Neural progenitor cell (in vitro differentiated cells): ENCODE measurements at regions not wholly inside any gene's neighbourhood (a gene's known extent, or its start where the extent isn't known, plus 50 kb on each side); places are given as distances from the start of the nearest gene placed in this dataset.
A peak's percentile ranks its signal among the peaks of the same experiment; 100 is the strongest.

ENCODE experiments used
- DNase-seq: peaks from one replicate; pipeline ENCODE4 v3.0.0-alpha.2; 2016; ENCODE audit warnings: low spot score
- H2AFZ ChIP-seq: fragments of 200-600 bp; sonication (generic); replicated peaks from 2 replicates; pipeline ENCODE4 v1.6.1; 2016; ENCODE audit warnings: antibody characterized with exemption
- H3F3A ChIP-seq: fragments of 200-600 bp; sonication (generic); 2 replicates; pipeline ENCODE4 v1.6.1; 2016; ENCODE audit warnings: antibody characterized with exemption, low read depth
- H3K27ac ChIP-seq: fragments of 200-600 bp; sonication (generic); 2 replicates; pipeline ENCODE4 v1.5.1; 2016; ENCODE audit warnings: mild to moderate bottlenecking
- H3K27me3 ChIP-seq: fragments of 200-600 bp; sonication (generic); 2 replicates; pipeline ENCODE4 v1.6.1; 2016; ENCODE audit warnings: mild to moderate bottlenecking, moderate library complexity
- H3K36me3 ChIP-seq: fragments of 200-600 bp; sonication (generic); 2 replicates; pipeline ENCODE4 v1.5.1; 2016
- H3K4me1 ChIP-seq: fragments of 200-600 bp; sonication (generic); 2 replicates; pipeline ENCODE4 v1.6.1; 2016; ENCODE audit warnings: mixed run types
- H3K4me2 ChIP-seq: fragments of 200-600 bp; sonication (generic); 2 replicates; pipeline ENCODE4 v1.6.1; 2016
- H3K4me3 ChIP-seq: fragments of 200-600 bp; sonication (generic); 2 replicates; pipeline ENCODE4 v1.5.1; 2016
- H3K79me2 ChIP-seq: fragments of 200-600 bp; sonication (generic); 2 replicates; pipeline ENCODE4 v1.6.1; 2016; ENCODE audit warnings: low read depth
- H3K9ac ChIP-seq: fragments of 200-600 bp; sonication (generic); 2 replicates; pipeline ENCODE4 v1.6.1; 2016
- H3K9me3 ChIP-seq: fragments of 200-600 bp; sonication (generic); 2 replicates; pipeline ENCODE4 v1.5.1; 2016; ENCODE audit warnings: low read depth
- H4K20me1 ChIP-seq: fragments of 200-600 bp; sonication (generic); 2 replicates; pipeline ENCODE4 v1.6.1; 2016; ENCODE audit warnings: low read depth
- H3K27ac Mint-ChIP-seq: 3 replicates; pipeline ENCODE4 v1.8.0; 2021; ENCODE audit warnings: mixed read lengths
- H3K27me3 Mint-ChIP-seq: 2 replicates; pipeline ENCODE4 v1.8.0; 2022; ENCODE audit warnings: low read depth, mild to moderate bottlenecking, inconsistent platforms, moderate library complexity, mixed read lengths; ENCODE audit not compliant: insufficient read depth
- H3K36me3 Mint-ChIP-seq: 3 replicates; pipeline ENCODE4 v1.8.0; 2021; ENCODE audit warnings: mixed read lengths
- H3K4me1 Mint-ChIP-seq: 3 replicates; pipeline ENCODE4 v1.8.0; 2021; ENCODE audit warnings: mixed read lengths
- H3K4me3 Mint-ChIP-seq: 3 replicates; pipeline ENCODE4 v1.8.0; 2021; ENCODE audit warnings: mild to moderate bottlenecking, moderate library complexity, mixed read lengths
- H3K9me3 Mint-ChIP-seq: 3 replicates; pipeline ENCODE4 v1.8.0; 2020; ENCODE audit warnings: mixed read lengths
- CTCF ChIP-seq: fragments of 200-600 bp; sonication (generic); IDR thresholded peaks from 2 replicates; pipeline ENCODE4 v1.5.1; 2017; ENCODE audit warnings: antibody characterized with exemption, mild to moderate bottlenecking
- EZH2 ChIP-seq: fragments of 200-600 bp; sonication (generic); IDR thresholded peaks from 2 replicates; pipeline ENCODE4 v1.6.1; 2017; ENCODE audit warnings: antibody characterized with exemption, mild to moderate bottlenecking, moderate library complexity
- EZH2phosphoT487 ChIP-seq: fragments of 200-600 bp; sonication (generic); IDR thresholded peaks from 2 replicates; pipeline ENCODE4 v1.6.1; 2017; ENCODE audit warnings: antibody characterized with exemption

DNA sequence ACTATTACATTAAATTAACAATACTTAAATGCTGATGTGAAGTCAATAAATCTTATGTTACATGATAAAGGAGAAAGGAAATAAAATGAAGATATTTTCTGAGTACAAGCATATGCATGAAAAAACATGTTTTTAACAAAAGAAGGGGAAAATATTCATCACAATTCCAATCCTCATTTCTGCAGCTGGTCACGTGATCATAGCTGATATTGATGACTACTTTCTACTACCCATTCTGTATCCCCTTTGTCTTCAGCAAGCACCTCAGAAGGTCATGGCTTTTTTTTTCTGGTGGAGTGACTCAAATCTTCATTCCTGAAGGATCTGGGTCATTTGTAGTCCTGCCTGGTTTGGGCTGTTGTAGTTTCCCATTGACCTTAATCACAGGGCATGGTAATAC, 90.9 kb downstream of the CDO1 start:
- Histone ChIP-seq H2AFZ (no peak overlapping the region), H3F3A (no peaks in the 10 kb centered on the region), H3K27ac (no peak overlapping the region), H3K27me3 (no peaks in the 10 kb centered on the region), H3K36me3 (no peaks in the 10 kb centered on the region), H3K4me1 (peaks cover 8% of the 10 kb centered on the region), H3K9me3 (no peaks in the 10 kb centered on the region), H3K79me2 (no peaks in the 10 kb centered on the region), H3K4me2 (no peak overlapping the region), H4K20me1 (no peaks in the 10 kb centered on the region), H3K9ac (no peak overlapping the region), H3K4me3 (no peak overlapping the region)
- peak overlapping the region; percentile 2 for H3K27ac Mint-ChIP-seq
- H3K36me3 Mint-ChIP-seq, result peaks cover 1% of the 10 kb centered on the region
- H3K9me3 Mint-ChIP-seq, result peaks cover 18% of the 10 kb centered on the region
- H3K4me3 Mint-ChIP-seq, result no peak overlapping the region
- peaks cover 4% of the 10 kb centered on the region for H3K27me3 Mint-ChIP-seq
- TF ChIP-seq CTCF (no peak), EZH2phosphoT487 (no peak)
- DNase-seq, result no peak
- H3K4me1 Mint-ChIP-seq, result peaks cover 11% of the 10 kb centered on the region

- no peak for TF ChIP-seq CTCF
- no peak for TF ChIP-seq EZH2phosphoT487
- TF ChIP-seq EZH2, result no peak
- no peaks in the 10 kb centered on the region for H3K79me2 ChIP-seq
- H4K20me1 ChIP-seq, result no peaks in the 10 kb centered on the region
- no peak overlapping the region for H3K4me3 ChIP-seq
- Mint-ChIP-seq H3K27ac (peak overlapping the region; percentile 78), H3K4me1 (peaks cover 11% of the 10 kb centered on the region), H3K27me3 (peaks cover 4% of the 10 kb centered on the region), H3K4me3 (no peak overlapping the region), H3K9me3 (peaks cover 5% of the 10 kb centered on the region), H3K36me3 (peaks cover 1% of the 10 kb centered on the region)
- H3K9me3 ChIP-seq, result no peaks in the 10 kb centered on the region
- H3K27ac ChIP-seq, result no peak overlapping the region
- H2AFZ ChIP-seq, result peak overlapping the region; percentile 54
- H3K36me3 ChIP-seq, result no peaks in the 10 kb centered on the region
- peaks cover 8% of the 10 kb centered on the region for H3K4me1 ChIP-seq
- no peak for DNase-seq
- peak overlapping the region; percentile 35 for H3K4me2 ChIP-seq
- H3F3A ChIP-seq, result no peaks in the 10 kb centered on the region
- H3K27me3 ChIP-seq, result no peaks in the 10 kb centered on the region
- H3K9ac ChIP-seq, result no peak overlapping the region
Observed at GRCh38 chr5:115723220-115723619, 93.2 kb downstream of the CDO1 start.

DNA sequence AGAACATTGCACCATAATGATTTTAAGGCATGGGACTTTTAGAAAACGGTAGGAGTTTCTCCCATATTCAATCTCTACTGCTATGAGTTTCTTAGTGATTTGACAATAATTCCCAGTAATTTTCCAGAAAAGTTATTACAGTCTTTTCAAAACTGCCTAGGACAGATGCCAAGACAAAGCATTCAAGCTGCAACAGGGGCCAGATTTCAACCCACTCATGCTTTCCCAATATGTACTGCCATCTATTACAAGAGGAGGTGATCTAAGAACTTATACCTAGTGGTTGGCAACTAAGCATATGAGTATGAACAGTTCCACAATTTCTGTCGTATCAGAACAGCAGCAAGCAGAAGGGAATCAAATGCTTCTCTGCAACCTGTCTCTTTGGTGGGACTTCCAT, 95.1 kb upstream of the TMED7 start:
- H3K4me1 ChIP-seq, result peaks cover 8% of the 10 kb centered on the region
- H3K36me3 ChIP-seq, result no peaks in the 10 kb centered on the region
- no peak overlapping the region for H3K4me3 ChIP-seq
- H3K4me2 ChIP-seq, result no peak overlapping the region
- no peak overlapping the region for H2AFZ ChIP-seq
- H3K27ac ChIP-seq, result no peak overlapping the region
- DNase-seq, result no peak
- H3F3A ChIP-seq, result no peaks in the 10 kb centered on the region
- H3K27me3 ChIP-seq, result no peaks in the 10 kb centered on the region
- peaks cover 2% of the 10 kb centered on the region for H3K9me3 Mint-ChIP-seq
- H3K27ac Mint-ChIP-seq, result no peak overlapping the region
- H3K9ac ChIP-seq, result no peak overlapping the region
- H3K79me2 ChIP-seq, result no peaks in the 10 kb centered on the region
- no peak for TF ChIP-seq EZH2
- TF ChIP-seq EZH2phosphoT487, result no peak
- no peak for TF ChIP-seq CTCF
- H3K4me3 Mint-ChIP-seq, result no peak overlapping the region
- peaks cover 1% of the 10 kb centered on the region for H3K36me3 Mint-ChIP-seq
- H3K4me1 Mint-ChIP-seq, result peaks cover 11% of the 10 kb centered on the region
- H3K9me3 ChIP-seq, result no peaks in the 10 kb centered on the region
- H4K20me1 ChIP-seq, result no peaks in the 10 kb centered on the region
- peaks cover 4% of the 10 kb centered on the region for H3K27me3 Mint-ChIP-seq

GRCh38 chr5:115718927-115719326, 93.1 kb upstream of the TMED7 start:
- Histone ChIP-seq H3F3A (no peaks in the 10 kb centered on the region), H3K36me3 (no peaks in the 10 kb centered on the region), H3K4me3 (no peak overlapping the region), H3K79me2 (no peaks in the 10 kb centered on the region), H3K9me3 (no peaks in the 10 kb centered on the region), H3K4me2 (no peak overlapping the region), H3K27ac (no peak overlapping the region), H2AFZ (no peak overlapping the region), H3K27me3 (no peaks in the 10 kb centered on the region), H3K9ac (no peak overlapping the region), H3K4me1 (peaks cover 8% of the 10 kb centered on the region), H4K20me1 (no peaks in the 10 kb centered on the region)
- Mint-ChIP-seq H3K27me3 (peaks cover 4% of the 10 kb centered on the region), H3K27ac (no peak overlapping the region), H3K4me1 (peaks cover 11% of the 10 kb centered on the region), H3K9me3 (peaks cover 2% of the 10 kb centered on the region), H3K4me3 (no peak overlapping the region), H3K36me3 (peaks cover 1% of the 10 kb centered on the region)
- no peak for DNase-seq
- TF ChIP-seq CTCF (no peak), EZH2 (no peak), EZH2phosphoT487 (no peak)
